NCI-H2227 treated with DMSO at 0.1 percent for 48 hours (cell line): ENCODE measurements at regions not wholly inside any gene's neighbourhood (a gene's known extent, or its start where the extent isn't known, plus 50 kb on each side); places are given as distances from the start of the nearest gene placed in this dataset.

Experiments used
- DNase-seq: peaks from one replicate; lab custom pipeline; 2025; lab: John Stamatoyannopoulos, UW

GRCh38 chr14:104514156-104514848 lies 65.3 kb upstream of the C14orf180 start:
- DNase-seq = no peak

GRCh38 chr14:104515059-104515810 lies 64.3 kb upstream of the C14orf180 start:
- no peak for DNase-seq

GRCh38 chr14:104515811-104516780 lies 63.5 kb upstream of the C14orf180 start:
- DNase-seq = no peak

- no peak for DNase-seq
Measured at GRCh38 chr14:104516906-104517305, 62.7 kb upstream of the C14orf180 start.

- no peak for DNase-seq
Measured at GRCh38 chr14:104517426-104517825, 62.1 kb upstream of the C14orf180 start.

DNA sequence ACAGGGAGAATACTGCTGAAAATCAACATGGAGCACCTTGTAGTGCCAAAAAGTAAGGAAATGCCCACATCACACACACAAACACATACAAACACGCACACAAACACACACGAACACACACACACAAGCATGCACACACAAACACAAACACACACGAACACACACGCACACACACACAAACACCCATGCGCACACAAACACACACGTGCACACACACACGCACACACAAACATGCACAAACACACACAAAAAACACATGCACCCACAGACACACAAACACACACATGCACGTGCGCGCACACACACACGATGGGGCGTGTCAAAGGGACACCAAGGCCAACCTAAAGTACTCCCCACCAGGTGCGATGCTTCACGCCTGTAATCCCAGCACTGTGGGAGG lies 61.7 kb upstream of the C14orf180 start:
- no peak for DNase-seq

GRCh38 chr14:104518659-104519350 lies 60.8 kb upstream of the C14orf180 start:
- DNase-seq = no peak

GRCh38 chr14:104519721-104520120 lies 59.8 kb upstream of the C14orf180 start:
- DNase-seq = no peak

DNA sequence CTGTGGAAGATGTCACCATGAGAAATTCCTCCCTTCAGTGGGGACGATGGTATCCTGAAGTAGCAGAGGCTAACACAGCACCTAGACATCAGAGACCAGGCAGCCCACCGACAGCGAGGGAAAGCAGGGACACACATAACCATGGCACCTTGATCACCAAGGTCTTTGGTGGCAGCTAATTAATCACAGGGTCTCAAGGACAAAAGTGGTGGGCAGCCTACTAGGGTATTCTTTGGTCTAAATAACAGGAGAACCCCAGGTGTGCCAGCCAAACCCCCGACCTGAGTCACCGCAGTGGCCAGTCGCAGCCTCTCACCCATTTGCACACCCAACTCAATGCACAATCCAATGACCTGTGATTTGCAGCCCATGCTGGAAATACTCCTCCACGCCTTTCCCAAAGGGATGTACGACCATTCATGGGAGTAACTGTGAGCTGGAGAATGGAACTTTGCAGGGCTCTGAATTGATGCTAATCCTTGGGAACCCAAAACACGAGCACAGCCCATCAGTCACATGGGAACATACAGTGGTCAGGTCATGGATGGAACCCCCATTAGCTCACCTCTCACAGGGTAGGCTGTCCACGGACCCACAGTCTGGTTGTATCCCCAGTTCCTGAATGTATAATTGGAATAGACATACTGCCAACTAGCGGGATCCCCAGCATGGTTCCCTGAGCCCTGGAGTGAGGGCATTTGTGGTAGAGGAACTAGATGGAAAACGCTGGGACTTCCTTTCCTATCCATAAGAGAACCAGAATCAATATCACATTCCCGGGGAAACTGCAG lies 58.7 kb upstream of the C14orf180 start:
- DNase-seq = no peak

GRCh38 chr14:104521816-104522745 lies 57.5 kb upstream of the C14orf180 start:
- DNase-seq = no peak

- no peak for DNase-seq
Measured at GRCh38 chr14:104522926-104523545, 56.5 kb upstream of the C14orf180 start.

DNA sequence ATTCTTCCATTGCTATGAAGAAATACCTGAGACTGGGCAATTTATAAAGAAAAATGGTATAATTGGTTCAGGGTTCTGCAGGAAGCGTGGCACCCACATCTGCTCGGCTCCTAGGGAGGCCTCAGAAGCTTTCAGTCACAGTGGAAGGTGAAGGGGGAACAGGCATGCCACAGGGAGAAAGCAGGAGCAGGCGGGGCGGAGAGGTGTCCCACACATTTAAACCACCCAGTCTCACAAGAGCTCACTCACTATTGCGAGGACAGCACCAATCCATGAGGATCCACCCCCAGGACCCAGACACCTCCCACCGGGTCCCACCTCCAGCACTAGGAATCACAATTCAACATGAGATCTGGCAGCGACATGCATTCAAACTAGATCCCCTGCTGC lies 56.0 kb upstream of the C14orf180 start:
- no peak for DNase-seq

DNA sequence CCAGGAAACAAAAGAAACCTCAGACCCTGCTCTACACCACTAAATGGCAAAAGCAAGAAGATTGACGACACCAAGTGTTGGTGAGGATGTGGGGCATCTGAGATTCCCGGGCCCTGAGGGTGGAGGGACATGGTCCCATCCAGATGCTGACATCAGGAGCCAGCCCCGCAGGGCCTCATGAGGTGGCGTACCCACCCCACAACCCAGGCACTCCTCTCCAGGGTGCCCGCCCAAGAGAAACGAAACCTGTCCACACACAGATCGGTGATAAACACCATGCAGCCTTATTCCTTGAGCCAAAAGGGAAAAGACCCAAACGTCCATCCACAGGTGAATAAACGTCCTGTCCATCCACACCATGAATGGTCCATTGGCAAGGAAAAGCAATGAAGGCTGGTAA lies 54.8 kb upstream of the C14orf180 start:
- DNase-seq = no peak

DNA sequence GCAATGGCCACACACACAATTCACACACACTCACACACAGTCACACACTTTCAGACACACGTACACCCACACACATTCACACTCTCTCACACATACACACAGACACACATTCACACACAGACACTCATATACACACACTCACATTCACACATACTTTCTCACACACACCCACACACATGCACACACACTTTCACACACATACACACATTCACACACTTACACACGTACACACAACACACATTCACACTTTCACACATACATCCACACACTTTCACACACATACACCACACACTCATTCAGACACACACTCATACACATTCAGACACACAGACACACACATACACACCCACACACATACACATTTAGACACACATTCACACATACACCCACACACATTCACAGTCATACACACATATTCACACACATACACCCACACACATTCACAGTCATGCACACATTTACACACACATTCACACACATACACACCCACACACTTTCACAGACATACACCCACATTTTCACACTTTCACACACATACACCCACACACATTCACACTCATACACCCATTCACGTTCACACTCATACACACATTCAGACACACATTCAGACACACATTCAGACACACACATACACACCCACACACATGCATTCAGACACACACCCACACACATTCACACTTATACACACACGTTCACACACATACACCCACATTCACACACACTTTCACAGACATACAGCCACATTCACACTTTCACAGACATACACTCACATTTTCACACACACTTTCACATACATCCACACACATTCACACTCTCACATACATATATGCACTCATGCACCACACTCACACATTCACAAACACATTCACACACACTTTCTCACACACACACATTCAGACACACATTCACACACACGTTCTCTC lies 52.6 kb upstream of the C14orf180 start:
- DNase-seq = no peak

- no peak for DNase-seq
Measured at GRCh38 chr14:104527857-104528459, 51.6 kb upstream of the C14orf180 start.

- DNase-seq = no peak
Measured at GRCh38 chr14:104528496-104528895, 51.1 kb upstream of the C14orf180 start.
